ENCODE measurements at regions not wholly inside any gene's neighbourhood (a gene's known extent, or its start where the extent isn't known, plus 50 kb on each side); places are given as distances from the start of the nearest gene placed in this dataset.
"Not testable (repeated sequence)": the region's sequence is repeated elsewhere in the genome, so short reads cannot be mapped to it uniquely, and the experiment has no call there.

DNA sequence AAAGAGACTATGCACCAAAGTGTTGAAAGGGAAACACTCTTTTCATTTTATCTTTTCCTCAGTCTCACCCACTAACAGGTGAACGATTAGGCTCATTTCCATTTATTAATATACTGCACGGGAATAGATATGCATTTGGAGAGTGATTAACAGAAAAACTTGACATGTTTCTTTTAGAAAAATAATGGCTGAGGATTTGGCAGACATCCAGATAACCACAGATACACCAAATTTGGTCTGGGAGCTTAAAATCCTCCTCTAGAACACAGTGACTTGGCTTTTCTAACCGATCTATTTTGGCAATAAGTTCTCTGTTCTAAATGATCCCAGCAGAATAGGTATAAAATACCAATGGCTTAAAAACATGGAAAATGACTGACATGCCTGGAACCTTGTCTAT lies 459.3 kb upstream of the SGO1 start:
- Mint-ChIP-seq H3K4me3 (no peak overlapping the region), H3K27ac (no peak overlapping the region), H3K27me3 (no peaks in the 10 kb centered on the region), H3K4me1 (ENCODE audit: low read depth) (no peaks in the 10 kb centered on the region), H3K9me3 (peaks cover 9% of the 10 kb centered on the region), H3K36me3 (ENCODE audit: low read depth) (no peaks in the 10 kb centered on the region)
- Histone ChIP-seq H3K27me3 (ENCODE audit: control insufficient read depth in 1 of 2, insufficient read depth in 2 of 2, low read length in 2 of 2) (no peaks in the 10 kb centered on the region), H3K27ac (ENCODE audit: low read depth in 1 of 2, low read length in 2 of 2) (no peak overlapping the region), H3K4me1 (ENCODE audit: insufficient read depth, low read length) (no peaks in the 10 kb centered on the region), H3K4me3 (ENCODE audit: low read length) (no peak overlapping the region), H3K9me3 (ENCODE audit: control insufficient read depth in 1 of 2, insufficient read depth in 1 of 2, low read length in 2 of 2) (peaks cover 0 to 5% of the 10 kb centered on the region in 2 experiments), H3K36me3 (ENCODE audit: insufficient read depth, low read length) (no peaks in the 10 kb centered on the region)
- intact Hi-C loops (cut with DNase I, micrococcal nuclease) = no loop called here
- TF ChIP-seq, protein P1, sequence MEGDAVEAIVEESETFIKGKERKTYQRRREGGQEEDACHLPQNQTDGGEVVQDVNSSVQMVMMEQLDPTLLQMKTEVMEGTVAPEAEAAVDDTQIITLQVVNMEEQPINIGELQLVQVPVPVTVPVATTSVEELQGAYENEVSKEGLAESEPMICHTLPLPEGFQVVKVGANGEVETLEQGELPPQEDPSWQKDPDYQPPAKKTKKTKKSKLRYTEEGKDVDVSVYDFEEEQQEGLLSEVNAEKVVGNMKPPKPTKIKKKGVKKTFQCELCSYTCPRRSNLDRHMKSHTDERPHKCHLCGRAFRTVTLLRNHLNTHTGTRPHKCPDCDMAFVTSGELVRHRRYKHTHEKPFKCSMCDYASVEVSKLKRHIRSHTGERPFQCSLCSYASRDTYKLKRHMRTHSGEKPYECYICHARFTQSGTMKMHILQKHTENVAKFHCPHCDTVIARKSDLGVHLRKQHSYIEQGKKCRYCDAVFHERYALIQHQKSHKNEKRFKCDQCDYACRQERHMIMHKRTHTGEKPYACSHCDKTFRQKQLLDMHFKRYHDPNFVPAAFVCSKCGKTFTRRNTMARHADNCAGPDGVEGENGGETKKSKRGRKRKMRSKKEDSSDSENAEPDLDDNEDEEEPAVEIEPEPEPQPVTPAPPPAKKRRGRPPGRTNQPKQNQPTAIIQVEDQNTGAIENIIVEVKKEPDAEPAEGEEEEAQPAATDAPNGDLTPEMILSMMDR (IDR thresholded peaks at IDR 0.05) = no peak
- CTCF ChIA-PET = no interaction called here
- no peak for DNase-seq
- no peak for ATAC-seq (ENCODE audit: poor library complexity)
- POLR2A ChIA-PET = no interaction called here

DNA sequence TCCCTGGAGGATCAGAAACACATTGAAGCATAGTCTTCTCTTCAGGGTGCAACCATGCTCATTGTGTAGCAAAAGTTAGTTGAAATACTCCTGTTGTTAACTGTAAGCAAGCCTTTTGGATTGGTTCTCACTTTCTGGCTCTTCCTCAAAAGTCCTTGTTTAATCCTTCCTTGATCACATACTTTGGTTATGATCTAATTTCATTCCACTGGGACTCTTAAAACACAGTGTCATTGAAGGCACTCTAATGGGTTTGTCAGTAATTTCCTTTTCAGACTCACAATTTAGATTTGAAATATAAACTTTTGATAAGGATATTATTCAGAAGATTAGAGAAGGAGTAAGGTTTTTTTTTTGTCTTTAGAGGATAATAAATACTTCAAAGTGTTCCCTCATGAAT lies 451.7 kb upstream of the SGO1 start:
- H3K9me3 Mint-ChIP-seq = peaks cover 6% of the 10 kb centered on the region
- H3K4me3 ChIP-seq (ENCODE audit: low read length) = no peak overlapping the region
- H3K4me1 ChIP-seq (ENCODE audit: insufficient read depth, low read length) = no peaks in the 10 kb centered on the region
- DNase-seq (no peak), ATAC-seq (ENCODE audit: poor library complexity) (no peak)
- TF ChIP-seq, protein P1 (IDR thresholded peaks at IDR 0.05) = no peak
- H3K27me3 ChIP-seq (ENCODE audit: control insufficient read depth in 1 of 2, insufficient read depth in 2 of 2, low read length in 2 of 2) = no peaks in the 10 kb centered on the region
- no peak overlapping the region for H3K4me3 Mint-ChIP-seq
- no peaks in the 10 kb centered on the region for H3K36me3 ChIP-seq (ENCODE audit: insufficient read depth, low read length)
- ChIA-PET CTCF (no interaction called here), POLR2A (no interaction called here)
- no peaks in the 10 kb centered on the region for H3K27me3 Mint-ChIP-seq
- intact Hi-C loops (cut with DNase I, micrococcal nuclease) = no loop called here
- no peaks in the 10 kb centered on the region for H3K4me1 Mint-ChIP-seq (ENCODE audit: low read depth)
- H3K27ac Mint-ChIP-seq = no peak overlapping the region
- H3K36me3 Mint-ChIP-seq (ENCODE audit: low read depth) = no peaks in the 10 kb centered on the region
- no peaks in the 10 kb centered on the region for H3K9me3 ChIP-seq (ENCODE audit: control insufficient read depth in 1 of 2, insufficient read depth in 1 of 2, low read length in 2 of 2)
- H3K27ac ChIP-seq (ENCODE audit: low read depth in 1 of 2, low read length in 2 of 2) = no peak overlapping the region

DNA sequence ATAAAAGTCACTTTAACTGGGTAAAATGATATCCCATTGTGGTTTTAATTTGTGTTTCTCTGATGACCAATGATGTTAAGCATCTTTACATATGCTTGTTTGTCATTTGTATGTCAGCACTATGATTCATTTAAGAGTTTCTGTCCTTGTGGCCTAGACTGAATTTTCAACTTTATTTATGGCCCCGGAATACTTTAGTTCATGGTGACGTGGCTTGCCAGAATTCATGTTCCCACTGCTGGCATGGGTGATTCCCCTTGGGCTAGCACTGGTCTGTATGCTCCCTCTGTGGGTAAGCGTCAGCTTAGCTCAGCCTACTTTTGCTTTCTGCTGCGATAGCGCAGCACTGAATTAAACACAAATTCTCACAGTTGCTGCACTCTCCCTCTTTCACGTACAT lies 436.3 kb upstream of the SGO1 start:
- ATAC-seq (ENCODE audit: poor library complexity) (no peak), DNase-seq (no peak)
- Mint-ChIP-seq H3K27me3 (no peaks in the 10 kb centered on the region), H3K9me3 (peaks cover 33% of the 10 kb centered on the region), H3K4me3 (no peak overlapping the region), H3K27ac (no peak overlapping the region), H3K36me3 (ENCODE audit: low read depth) (no peaks in the 10 kb centered on the region), H3K4me1 (ENCODE audit: low read depth) (no peaks in the 10 kb centered on the region)
- H3K27me3 ChIP-seq (ENCODE audit: control insufficient read depth in 1 of 2, insufficient read depth in 2 of 2, low read length in 2 of 2) = no peaks in the 10 kb centered on the region
- H3K27ac ChIP-seq (ENCODE audit: low read depth in 1 of 2, low read length in 2 of 2) = no peak overlapping the region
- H3K36me3 ChIP-seq (ENCODE audit: insufficient read depth, low read length) = no peaks in the 10 kb centered on the region
- CTCF ChIA-PET = no interaction called here
- POLR2A ChIA-PET = no interaction called here
- H3K4me1 ChIP-seq (ENCODE audit: insufficient read depth, low read length) = no peaks in the 10 kb centered on the region
- TF ChIP-seq, protein P1 (IDR thresholded peaks at IDR 0.05) = no peak
- intact Hi-C loops (cut with DNase I, micrococcal nuclease) = no loop called here
- H3K4me3 ChIP-seq (ENCODE audit: low read length) = no peak overlapping the region
- peaks cover 4 to 10% of the 10 kb centered on the region in 2 experiments for H3K9me3 ChIP-seq (ENCODE audit: control insufficient read depth in 1 of 2, insufficient read depth in 1 of 2, low read length in 2 of 2)

DNA sequence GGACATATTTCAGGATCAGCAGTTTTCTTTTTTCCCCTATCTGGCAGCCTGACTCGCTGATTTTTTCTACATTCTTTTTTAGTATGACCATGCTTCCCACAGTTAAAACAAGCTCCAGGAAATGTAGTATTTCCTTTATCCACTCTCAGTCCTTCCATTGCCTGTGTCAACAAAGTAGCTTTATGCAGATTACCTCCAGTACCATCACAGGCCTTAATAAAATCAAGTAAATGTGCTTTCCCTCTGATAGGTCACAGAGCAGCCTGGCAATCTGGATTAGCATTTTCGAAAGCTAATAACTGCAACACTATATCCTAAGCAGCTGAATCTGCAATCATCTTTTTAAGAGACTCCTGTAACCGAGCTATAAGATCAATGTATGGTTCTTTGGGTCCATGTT lies 432.6 kb upstream of the SGO1 start:
- not testable (repeated sequence) for H3K4me3 Mint-ChIP-seq

DNA sequence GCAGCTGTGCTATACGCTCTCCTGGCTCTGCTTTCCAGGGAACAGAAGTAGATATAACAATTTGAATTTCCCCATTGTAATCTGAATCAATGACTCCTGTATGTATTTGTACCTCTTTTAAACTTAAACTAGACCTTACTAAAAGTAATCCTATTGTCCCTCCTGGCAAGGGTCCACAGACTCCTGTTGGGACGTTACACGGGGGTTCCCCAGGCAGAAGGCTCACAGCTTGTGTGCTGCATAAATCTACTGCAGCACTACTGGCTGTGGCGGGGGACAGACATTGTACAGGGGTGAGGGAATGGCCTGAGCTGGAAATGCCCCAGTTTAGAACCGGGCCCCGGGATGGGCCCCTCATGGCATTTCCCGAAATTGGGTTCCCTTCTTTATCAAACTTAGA lies 432.2 kb upstream of the SGO1 start:
- ATAC-seq (ENCODE audit: poor library complexity); H3K36me3 Mint-ChIP-seq (ENCODE audit: low read depth); H3K4me3 ChIP-seq (ENCODE audit: low read length); H3K4me1 Mint-ChIP-seq (ENCODE audit: low read depth); H3K4me1 ChIP-seq (ENCODE audit: insufficient read depth, low read length); CTCF ChIA-PET; H3K27me3 ChIP-seq (ENCODE audit: control insufficient read depth in 1 of 2, insufficient read depth in 2 of 2, low read length in 2 of 2); H3K36me3 ChIP-seq (ENCODE audit: insufficient read depth, low read length); intact Hi-C loops (cut with DNase I, micrococcal nuclease); H3K27ac Mint-ChIP-seq; H3K4me3 Mint-ChIP-seq; H3K27me3 Mint-ChIP-seq; H3K27ac ChIP-seq (ENCODE audit: low read depth in 1 of 2, low read length in 2 of 2); DNase-seq; POLR2A ChIA-PET: not testable (repeated sequence)
- peaks cover 4 to 11% of the 10 kb centered on the region in 2 experiments for H3K9me3 ChIP-seq (ENCODE audit: control insufficient read depth in 1 of 2, insufficient read depth in 1 of 2, low read length in 2 of 2)
- H3K9me3 Mint-ChIP-seq = peaks cover 27% of the 10 kb centered on the region

More for the DNA sequence above, 432.6 kb upstream of the SGO1 start:
- H3K4me1 ChIP-seq (ENCODE audit: insufficient read depth, low read length); H3K4me1 Mint-ChIP-seq (ENCODE audit: low read depth); intact Hi-C loops (cut with DNase I, micrococcal nuclease); DNase-seq; H3K27ac ChIP-seq (ENCODE audit: low read depth in 1 of 2, low read length in 2 of 2); H3K36me3 Mint-ChIP-seq (ENCODE audit: low read depth); POLR2A ChIA-PET; H3K27me3 ChIP-seq (ENCODE audit: control insufficient read depth in 1 of 2, insufficient read depth in 2 of 2, low read length in 2 of 2); ATAC-seq (ENCODE audit: poor library complexity); H3K27ac Mint-ChIP-seq; H3K27me3 Mint-ChIP-seq; H3K9me3 ChIP-seq (ENCODE audit: control insufficient read depth in 1 of 2, insufficient read depth in 1 of 2, low read length in 2 of 2); H3K36me3 ChIP-seq (ENCODE audit: insufficient read depth, low read length); CTCF ChIA-PET; H3K4me3 ChIP-seq (ENCODE audit: low read length): not testable (repeated sequence)
- H3K9me3 Mint-ChIP-seq = peaks cover 29% of the 10 kb centered on the region
